ENCODE measurements at regions not wholly inside any gene's neighbourhood (a gene's known extent, or its start where the extent isn't known, plus 50 kb on each side); places are given as distances from the start of the nearest gene placed in this dataset.
"Not testable (repeated sequence)": the region's sequence is repeated elsewhere in the genome, so short reads cannot be mapped to it uniquely, and the experiment has no call there.

- WGBS, 2 donors, result 95 to 100% methylated on average over 1 of the region's 1 CpG
- no peak for TF ChIP-seq CTCF (IDR thresholded peaks at IDR 0.05)
- no peak overlapping the region for H3K4me3 ChIP-seq
- H3K36me3 ChIP-seq (ENCODE audit: low read depth, missing control alignments), result no peaks in the 10 kb centered on the region
- no peak for DNase-seq
- intact Hi-C loops (cut with DNase I; ENCODE audit: low total_unique reads), result no loop called here
- H3K27me3 ChIP-seq, result no peaks in the 10 kb centered on the region
- H3K27ac ChIP-seq, result no peak overlapping the region
- H3K4me1 ChIP-seq, result no peaks in the 10 kb centered on the region
- H3K9me3 ChIP-seq, result no peaks in the 10 kb centered on the region
Observed at GRCh38 chr2:207372483-207372882, 157.3 kb upstream of the CREB1 start.

- H3K27ac ChIP-seq, result no peak overlapping the region
- TF ChIP-seq CTCF (IDR thresholded peaks at IDR 0.05), result no peak
- TF ChIP-seq POLR2A (IDR thresholded peaks at IDR 0.05), result no peak
- DNase-seq, result no peak
- 80 to 100% methylated on average over 1 of the region's 1 CpG for WGBS, 2 donors
- intact Hi-C loops (cut with DNase I; ENCODE audit: low total_unique reads), result no loop called here
- H3K4me1 ChIP-seq, result no peaks in the 10 kb centered on the region
- H3K4me3 ChIP-seq, result no peak overlapping the region
- H3K36me3 ChIP-seq (ENCODE audit: low read depth, missing control alignments), result no peaks in the 10 kb centered on the region
- H3K9me3 ChIP-seq, result no peaks in the 10 kb centered on the region
- no peaks in the 10 kb centered on the region for H3K27me3 ChIP-seq
Observed at GRCh38 chr2:207375207-207375875, 154.4 kb upstream of the CREB1 start.

DNA sequence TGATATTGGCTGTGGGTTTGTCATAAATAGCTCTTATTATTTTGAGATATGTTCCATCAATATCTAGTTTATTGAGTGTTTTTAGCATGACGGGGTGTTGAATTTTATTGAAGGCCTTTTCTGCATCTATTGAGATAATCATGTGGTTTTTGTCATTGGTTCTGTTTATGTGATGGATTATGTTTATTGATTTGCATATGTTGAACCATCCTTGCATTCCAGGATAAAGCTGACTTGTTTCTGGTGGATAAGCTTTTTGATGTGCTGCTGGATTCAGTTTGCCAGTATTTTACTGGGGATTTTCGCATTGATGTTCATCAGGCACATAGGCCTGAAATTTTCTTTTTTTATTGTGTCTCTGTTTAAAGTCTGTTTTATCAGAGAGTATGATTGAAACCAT, 151.1 kb upstream of the CREB1 start:
- intact Hi-C loops (cut with DNase I; ENCODE audit: low total_unique reads); H3K9me3 ChIP-seq; DNase-seq: not testable (repeated sequence)

GRCh38 chr2:207385076-207385475, 144.7 kb upstream of the CREB1 start:
- H3K4me3 ChIP-seq, result no peak overlapping the region
- H3K27ac ChIP-seq, result no peak overlapping the region
- no peaks in the 10 kb centered on the region for H3K27me3 ChIP-seq
- no peaks in the 10 kb centered on the region for H3K36me3 ChIP-seq (ENCODE audit: low read depth, missing control alignments)
- H3K4me1 ChIP-seq, result no peaks in the 10 kb centered on the region
- WGBS, 2 donors, result 96 to 97% methylated on average over 1 of the region's 1 CpG
- TF ChIP-seq CTCF (IDR thresholded peaks at IDR 0.05), result no peak
- H3K9me3 ChIP-seq, result no peaks in the 10 kb centered on the region
- no peak for DNase-seq
- intact Hi-C loops (cut with DNase I; ENCODE audit: low total_unique reads), result no loop called here

More for the DNA sequence above, 151.1 kb upstream of the CREB1 start:
- H3K4me1 ChIP-seq; H3K4me3 ChIP-seq; H3K36me3 ChIP-seq (ENCODE audit: low read depth, missing control alignments); H3K27me3 ChIP-seq; H3K27ac ChIP-seq: not testable (repeated sequence)
- WGBS, 2 donors, result 91 to 94% methylated on average over 2 of the region's 2 CpGs

GRCh38 chr2:207385903-207386302, 143.9 kb upstream of the CREB1 start:
- no peak for DNase-seq
- H3K36me3 ChIP-seq (ENCODE audit: low read depth, missing control alignments), result no peaks in the 10 kb centered on the region
- TF ChIP-seq CTCF (IDR thresholded peaks at IDR 0.05) (no peak), POLR2A (IDR thresholded peaks at IDR 0.05) (no peak)
- H3K4me3 ChIP-seq, result no peak overlapping the region
- H3K27me3 ChIP-seq, result no peaks in the 10 kb centered on the region
- intact Hi-C loops (cut with DNase I; ENCODE audit: low total_unique reads), result no loop called here
- H3K27ac ChIP-seq, result no peak overlapping the region
- 91 to 97% methylated on average over 1 of the region's 1 CpG for WGBS, 2 donors
- H3K9me3 ChIP-seq, result no peaks in the 10 kb centered on the region
- H3K4me1 ChIP-seq, result no peaks in the 10 kb centered on the region
